ENCODE measurements at regions not wholly inside any gene's neighbourhood (a gene's known extent, or its start where the extent isn't known, plus 50 kb on each side); places are given as distances from the start of the nearest gene placed in this dataset.
"Not testable (repeated sequence)": the region's sequence is repeated elsewhere in the genome, so short reads cannot be mapped to it uniquely, and the experiment has no call there.

DNA sequence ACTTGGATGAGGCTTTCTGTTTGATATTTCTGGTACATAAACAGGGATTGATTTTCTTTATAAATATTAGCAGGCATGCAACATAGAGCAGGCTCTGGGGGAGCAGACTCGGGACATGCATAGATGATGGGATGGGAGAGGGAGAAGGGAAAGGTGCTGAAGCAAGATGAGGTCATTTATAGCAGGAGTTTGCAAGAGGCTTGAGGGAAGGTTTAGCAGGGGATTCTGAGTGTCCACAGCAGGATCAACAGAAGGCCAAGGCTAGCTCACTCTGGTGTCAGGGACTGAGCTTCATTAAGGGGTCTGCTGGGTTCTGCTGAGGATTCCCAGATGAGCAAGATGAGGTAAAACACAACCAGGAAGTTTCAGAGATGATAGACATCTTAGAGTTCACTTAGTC, 309.1 kb upstream of the CELF4 start:
- DNase-seq: no peak

- DNase-seq: no peak
Observed at GRCh38 chr18:37873416-37873815, 307.8 kb upstream of the CELF4 start.

DNA sequence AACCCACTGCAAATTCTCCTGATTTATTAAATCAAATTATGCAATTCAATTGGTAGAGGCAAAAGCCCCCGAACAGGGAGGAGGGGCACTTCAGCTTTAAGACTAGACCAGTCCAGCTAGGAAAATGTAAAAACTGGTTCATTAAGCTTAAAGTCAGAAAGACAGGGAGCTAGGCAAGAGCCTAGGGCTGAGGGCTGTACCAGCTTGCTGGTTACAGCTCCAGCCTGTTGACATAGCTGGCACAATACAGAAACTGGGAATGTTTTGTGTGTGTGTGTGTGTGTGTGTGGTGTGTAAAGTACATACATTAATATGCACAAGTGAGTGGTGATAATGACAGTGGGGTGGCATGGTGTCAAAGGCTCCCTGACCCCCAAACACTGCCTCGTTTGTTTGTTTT, 307.0 kb upstream of the CELF4 start:
- DNase-seq: no peak

- no peak for DNase-seq
Observed at GRCh38 chr18:37871561-37871960, 306.0 kb upstream of the CELF4 start.

DNA sequence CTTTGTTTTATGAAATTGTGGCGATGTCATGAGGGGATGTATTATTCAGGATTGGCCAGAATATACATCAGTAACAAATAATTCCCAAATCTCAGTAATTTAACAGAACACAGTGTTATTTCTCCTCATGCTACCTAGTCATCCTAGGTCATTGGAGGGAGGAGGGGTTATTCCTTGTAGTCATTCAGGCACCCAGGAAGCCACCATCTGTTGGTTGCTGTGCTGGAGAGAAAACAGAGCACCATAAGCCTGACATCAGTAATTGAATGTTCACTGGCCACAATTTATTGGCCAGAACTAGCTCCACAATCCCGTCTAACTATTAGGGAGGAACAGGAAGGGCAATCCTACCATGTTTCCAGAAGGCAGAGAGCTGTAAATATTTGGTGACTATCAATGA, 303.5 kb upstream of the CELF4 start:
- DNase-seq: no peak

DNA sequence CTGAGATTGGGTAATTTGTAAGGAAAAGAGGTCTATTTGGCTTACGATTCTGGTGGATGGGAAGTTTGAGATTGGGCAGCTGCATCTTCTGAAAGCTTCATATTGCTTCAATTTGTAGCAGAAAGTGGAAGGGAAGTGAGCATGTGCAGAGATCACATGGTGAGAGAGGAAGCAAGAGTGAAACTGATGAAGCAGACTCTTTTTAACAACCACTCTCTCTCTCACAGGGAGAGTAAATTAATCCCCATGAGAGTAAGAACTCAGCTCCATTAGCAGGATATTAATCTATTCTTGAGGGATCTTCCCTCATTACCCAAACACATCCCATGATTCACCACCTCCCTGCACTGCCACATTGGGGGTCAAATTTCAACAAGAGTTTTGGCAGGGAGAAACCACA, 298.5 kb upstream of the CELF4 start:
- no peak for DNase-seq

GRCh38 chr18:37861981-37862380, 296.4 kb upstream of the CELF4 start:
- no peak for DNase-seq

- no peak for DNase-seq
Observed at GRCh38 chr18:37854396-37854795, 288.8 kb upstream of the CELF4 start.

DNA sequence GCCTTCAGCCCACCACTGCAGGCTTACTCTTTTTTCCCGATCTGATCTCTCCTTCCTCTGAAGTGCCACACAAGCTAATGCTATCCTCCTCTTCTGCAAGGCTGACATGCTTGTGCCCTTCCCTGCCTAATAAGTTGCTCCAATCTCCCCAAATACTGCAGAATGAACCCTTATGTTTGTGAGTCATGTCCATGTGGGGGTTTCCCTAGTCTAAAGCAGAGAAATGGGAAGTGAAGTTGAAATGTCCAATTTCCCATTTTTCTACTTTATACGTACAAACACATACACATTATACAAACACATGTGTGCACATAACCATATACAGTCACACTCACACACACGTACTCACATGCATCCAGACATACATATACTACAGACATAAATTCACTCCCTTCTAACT, 288.1 kb upstream of the CELF4 start:
- no peak for DNase-seq

GRCh38 chr18:37852464-37852863, 286.9 kb upstream of the CELF4 start:
- no peak for DNase-seq

DNA sequence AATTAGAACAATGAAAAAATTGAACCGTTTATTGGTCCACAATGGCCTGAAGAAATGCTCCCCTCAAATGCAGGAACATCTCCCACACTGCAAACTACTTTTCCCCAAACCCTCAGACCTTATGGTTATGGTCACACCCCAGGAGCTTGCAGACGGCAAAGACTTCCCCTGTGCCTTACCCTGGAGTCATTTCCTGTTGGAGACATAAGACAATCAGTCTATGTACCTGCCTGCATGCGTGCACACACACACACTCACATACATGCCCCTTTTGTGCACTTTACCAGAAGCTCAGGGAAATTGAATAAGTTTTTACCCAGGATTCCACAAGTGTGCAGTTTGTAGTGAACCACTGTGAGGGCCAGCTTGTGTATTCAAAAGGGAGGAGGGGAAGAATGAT, 281.9 kb upstream of the CELF4 start:
- DNase-seq: no peak

- DNase-seq: no peak
Observed at GRCh38 chr18:37846996-37847395, 281.4 kb upstream of the CELF4 start.

DNA sequence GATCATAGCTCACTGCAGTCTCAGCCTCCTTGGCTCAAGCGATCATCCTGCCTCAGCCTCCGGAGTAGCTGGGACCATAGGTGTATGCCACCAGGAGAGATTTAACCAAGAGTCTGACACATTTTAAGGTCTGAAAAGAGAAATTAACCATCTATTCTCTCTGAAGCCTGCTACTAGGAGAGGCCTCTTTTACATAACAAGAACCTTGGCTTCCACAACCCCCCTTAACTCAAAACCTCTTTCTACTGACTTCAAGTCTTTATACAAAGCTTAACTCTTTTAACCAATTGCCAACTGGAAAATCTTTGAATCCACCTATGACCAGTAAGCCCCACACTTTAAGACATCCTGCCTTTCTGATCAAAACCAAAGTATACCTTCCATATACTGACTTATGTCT, 279.9 kb upstream of the CELF4 start:
- no peak for DNase-seq

- no peak for DNase-seq
Observed at GRCh38 chr18:37844209-37844970, 278.8 kb upstream of the CELF4 start.

DNA sequence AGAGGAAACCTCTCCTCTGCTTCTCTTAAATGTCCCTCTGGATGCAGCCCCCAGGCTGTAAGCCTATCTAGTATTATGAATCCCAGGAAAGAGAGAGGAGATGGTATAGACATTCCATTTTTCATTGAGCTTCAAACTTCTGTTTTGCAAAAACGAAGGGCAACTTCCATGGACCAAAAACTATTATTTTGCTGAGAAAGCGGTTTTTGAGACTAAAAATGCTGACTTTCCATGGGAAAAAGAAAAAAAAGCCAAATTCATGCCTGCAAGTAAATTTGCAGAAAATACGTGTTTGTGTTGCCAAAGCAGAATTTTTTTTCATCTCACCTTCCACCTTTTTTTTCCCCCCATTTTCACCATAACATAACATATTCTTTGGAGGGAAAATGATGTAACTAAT, 272.5 kb upstream of the CELF4 start:
- DNase-seq: no peak

DNA sequence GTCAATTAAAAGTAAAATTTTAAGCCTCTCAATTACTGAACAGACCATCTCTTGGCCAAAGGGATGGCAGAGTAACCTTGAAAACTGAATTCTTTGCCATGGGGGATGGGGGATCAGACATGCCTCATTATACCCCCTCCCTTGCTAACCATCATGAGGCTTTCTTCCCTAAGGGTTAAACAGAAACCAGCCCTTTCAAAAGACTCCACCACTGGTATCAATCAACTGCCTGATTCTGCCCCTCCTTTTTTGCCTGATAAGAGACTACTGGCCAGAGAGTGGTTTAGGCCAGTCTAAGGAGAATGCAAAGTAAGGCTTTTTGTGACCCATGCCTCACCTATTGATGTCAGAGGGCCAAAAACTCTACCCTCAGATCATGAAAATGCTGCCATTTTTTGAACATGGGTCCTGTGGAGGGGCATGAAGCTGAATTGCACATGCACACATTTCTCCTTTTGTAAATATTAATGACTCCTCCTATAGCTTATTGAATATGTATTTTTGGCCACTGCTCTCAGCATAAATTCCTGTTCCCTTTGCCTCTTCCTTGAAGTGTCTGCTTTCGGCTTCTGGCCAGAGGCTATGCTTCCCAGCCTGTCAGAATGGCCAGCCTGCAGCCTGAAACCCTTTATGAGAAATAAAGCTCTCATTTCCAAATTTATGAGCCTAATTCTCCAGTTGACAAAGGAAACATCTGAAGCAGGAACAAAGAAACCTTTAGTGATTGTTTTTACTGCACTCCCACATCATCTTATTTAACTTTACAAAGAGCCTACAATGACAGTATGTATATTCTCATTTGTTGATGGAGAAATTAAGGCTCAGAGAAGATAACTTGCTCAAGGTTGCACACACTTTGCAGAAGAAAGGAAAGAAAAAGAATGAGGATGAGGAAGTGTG, 270.7 kb upstream of the CELF4 start:
- DNase-seq: no peak

- not testable (repeated sequence) for DNase-seq
Observed at GRCh38 chr18:37832010-37832695, 266.6 kb upstream of the CELF4 start.

GRCh38 chr18:37812961-37813360, 247.4 kb upstream of the CELF4 start:
- DNase-seq: no peak

GRCh38 chr18:37805773-37806404, 240.3 kb upstream of the CELF4 start:
- no peak for DNase-seq

- no peak for DNase-seq
Observed at GRCh38 chr18:37796823-37797349, 231.3 kb upstream of the CELF4 start.

- no peak for DNase-seq
Observed at GRCh38 chr18:37787452-37787851, 221.9 kb upstream of the CELF4 start.

DNA sequence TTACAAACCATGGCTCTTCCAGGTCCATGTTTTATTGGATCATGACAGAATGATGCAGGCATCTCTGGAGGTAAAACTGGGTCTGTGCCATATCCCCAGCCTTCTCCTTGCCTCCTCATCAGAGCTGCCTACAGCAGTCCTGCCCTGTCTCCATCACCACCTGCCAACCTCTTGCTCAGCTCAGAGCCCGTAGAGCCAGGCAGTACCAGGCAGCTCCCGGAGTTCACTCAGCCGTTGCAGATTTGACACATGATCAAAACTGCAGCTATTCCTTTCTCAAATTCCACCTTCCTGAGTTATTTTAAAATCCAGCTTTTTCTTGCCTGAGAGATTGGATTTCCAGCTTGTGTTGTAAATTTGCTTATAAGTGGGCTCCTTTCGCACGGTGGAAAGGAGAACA, 218.2 kb upstream of the CELF4 start:
- no peak for DNase-seq

DNA sequence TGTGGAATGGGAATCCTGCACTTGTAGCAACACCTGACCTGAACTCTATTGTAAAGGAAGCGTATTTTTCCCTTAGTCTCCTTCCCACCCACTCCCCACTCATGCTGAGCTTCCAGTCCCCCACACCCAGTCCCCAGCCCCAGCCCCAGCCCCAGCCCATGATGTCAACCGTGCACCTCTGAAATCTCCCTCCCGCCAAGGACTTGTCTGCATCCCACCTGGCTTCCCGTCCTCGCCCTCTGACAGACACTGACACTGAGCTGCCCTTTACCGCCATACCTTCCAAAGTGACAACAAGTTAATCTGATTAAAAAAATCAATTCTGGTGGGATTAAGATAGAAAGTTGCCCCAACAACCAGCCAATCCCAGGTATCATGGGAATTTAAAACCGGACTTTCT, 213.6 kb upstream of the CELF4 start:
- no peak for DNase-seq
